Smooth muscle cell (in vitro differentiated cells): ENCODE measurements at regions not wholly inside any gene's neighbourhood (a gene's known extent, or its start where the extent isn't known, plus 50 kb on each side); places are given as distances from the start of the nearest gene placed in this dataset.

Experiments
- DNase-seq: peaks from one replicate; lab custom pipeline; 2025; ENCODE audit not compliant: unreplicated experiment; lab: John Stamatoyannopoulos, UW
- H2AFZ ChIP-seq: fragments of 200-600 bp; sonication (generic); 2 replicates; pipeline ENCODE4 v1.6.0; 2016; ENCODE audit warnings: antibody characterized with exemption, low read depth, mild to moderate bottlenecking
- H3F3A ChIP-seq: fragments of 200-600 bp; sonication (generic); 2 replicates; pipeline ENCODE4 v1.6.0; 2017; ENCODE audit warnings: antibody characterized with exemption, low read depth
- H3K27ac ChIP-seq: fragments of 200-600 bp; sonication (generic); 2 replicates; pipeline ENCODE4 v1.5.1; 2016; ENCODE audit warnings: low read depth, mild to moderate bottlenecking
- H3K27me3 ChIP-seq: fragments of 200-600 bp; sonication (generic); 2 replicates; pipeline ENCODE4 v1.6.1; 2016; ENCODE audit warnings: low read depth, mild to moderate bottlenecking
- H3K36me3 ChIP-seq: fragments of 200-600 bp; sonication (generic); 2 replicates; pipeline ENCODE4 v1.5.1; 2016; ENCODE audit warnings: low read depth
- H3K4me1 ChIP-seq: fragments of 200-600 bp; sonication (generic); 2 replicates; pipeline ENCODE4 v1.5.1; 2016; ENCODE audit warnings: low read depth
- H3K4me2 ChIP-seq: fragments of 200-600 bp; sonication (generic); 2 replicates; pipeline ENCODE4 v1.6.0; 2016; ENCODE audit warnings: mild to moderate bottlenecking
- H3K4me3 ChIP-seq: fragments of 200-600 bp; sonication (generic); 2 replicates; pipeline ENCODE4 v1.5.1; 2016; ENCODE audit warnings: mild to moderate bottlenecking
- H3K79me2 ChIP-seq: fragments of 200-600 bp; sonication (generic); 2 replicates; pipeline ENCODE4 v1.6.0; 2016; ENCODE audit warnings: low read depth, mild to moderate bottlenecking
- H3K9ac ChIP-seq: fragments of 200-600 bp; sonication (generic); 2 replicates; pipeline ENCODE4 v1.6.0; 2016; ENCODE audit warnings: low read depth
- H3K9me3 ChIP-seq: fragments of 200-600 bp; sonication (generic); replicated peaks from 2 replicates; pipeline ENCODE4 v1.5.1; 2016; ENCODE audit warnings: low read depth
- H4K20me1 ChIP-seq: fragments of 200-600 bp; sonication (generic); 2 replicates; pipeline ENCODE4 v1.6.0; 2016; ENCODE audit warnings: low read depth
- WGBS: methylation state at CpG from one replicate; pipeline ENCODE4 v1.1.7; 2016; ENCODE audit warnings: low lambda C conversion rate; 5-methylcytosine and 5-hydroxymethylcytosine counted together
- TF ChIP-seq, protein P1 (sequence below): fragments of 200-600 bp; sonication (generic); IDR thresholded peaks from 2 replicates; pipeline ENCODE4 v1.5.1; 2017; ENCODE audit warnings: borderline replicate concordance, mild to moderate bottlenecking, antibody characterized with exemption; ENCODE audit not compliant: insufficient read depth, poor library complexity, severe bottlenecking

DNA sequence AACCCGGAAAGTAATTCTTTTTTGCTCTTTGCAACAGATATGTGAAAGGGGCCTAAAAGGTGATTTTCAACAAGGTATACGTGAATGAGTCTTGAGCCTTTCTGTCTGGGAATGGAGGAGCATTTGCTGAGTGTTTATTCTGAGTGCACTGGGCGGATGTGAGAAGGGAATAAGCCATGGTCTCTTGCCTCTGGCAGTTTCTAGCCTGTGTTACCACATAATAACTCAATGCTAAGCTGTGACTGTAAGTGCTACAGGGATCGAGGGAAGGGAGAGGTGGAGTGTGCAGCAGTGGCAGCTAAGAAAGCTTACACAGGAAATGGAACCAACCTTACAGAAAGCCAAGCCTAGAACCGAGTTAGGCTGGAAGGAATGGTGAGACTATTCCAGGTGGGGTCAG is 444.3 kb downstream of the SLC4A3 start:
- WGBS, result 71% methylated on average over 5 of the region's 5 CpGs
- Histone ChIP-seq H3K9me3 (no peaks in the 10 kb centered on the region), H3K4me2 (no peak overlapping the region), H3K4me3 (no peak overlapping the region), H3K9ac (no peak overlapping the region), H3K79me2 (no peaks in the 10 kb centered on the region), H3F3A (no peaks in the 10 kb centered on the region), H4K20me1 (no peaks in the 10 kb centered on the region), H3K27me3 (peaks cover 3% of the 10 kb centered on the region), H3K27ac (no peak overlapping the region), H3K36me3 (no peaks in the 10 kb centered on the region), H3K4me1 (peaks cover 4% of the 10 kb centered on the region), H2AFZ (no peak overlapping the region)
- no peak for DNase-seq
- TF ChIP-seq, protein P1, sequence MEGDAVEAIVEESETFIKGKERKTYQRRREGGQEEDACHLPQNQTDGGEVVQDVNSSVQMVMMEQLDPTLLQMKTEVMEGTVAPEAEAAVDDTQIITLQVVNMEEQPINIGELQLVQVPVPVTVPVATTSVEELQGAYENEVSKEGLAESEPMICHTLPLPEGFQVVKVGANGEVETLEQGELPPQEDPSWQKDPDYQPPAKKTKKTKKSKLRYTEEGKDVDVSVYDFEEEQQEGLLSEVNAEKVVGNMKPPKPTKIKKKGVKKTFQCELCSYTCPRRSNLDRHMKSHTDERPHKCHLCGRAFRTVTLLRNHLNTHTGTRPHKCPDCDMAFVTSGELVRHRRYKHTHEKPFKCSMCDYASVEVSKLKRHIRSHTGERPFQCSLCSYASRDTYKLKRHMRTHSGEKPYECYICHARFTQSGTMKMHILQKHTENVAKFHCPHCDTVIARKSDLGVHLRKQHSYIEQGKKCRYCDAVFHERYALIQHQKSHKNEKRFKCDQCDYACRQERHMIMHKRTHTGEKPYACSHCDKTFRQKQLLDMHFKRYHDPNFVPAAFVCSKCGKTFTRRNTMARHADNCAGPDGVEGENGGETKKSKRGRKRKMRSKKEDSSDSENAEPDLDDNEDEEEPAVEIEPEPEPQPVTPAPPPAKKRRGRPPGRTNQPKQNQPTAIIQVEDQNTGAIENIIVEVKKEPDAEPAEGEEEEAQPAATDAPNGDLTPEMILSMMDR, result no peak

DNA sequence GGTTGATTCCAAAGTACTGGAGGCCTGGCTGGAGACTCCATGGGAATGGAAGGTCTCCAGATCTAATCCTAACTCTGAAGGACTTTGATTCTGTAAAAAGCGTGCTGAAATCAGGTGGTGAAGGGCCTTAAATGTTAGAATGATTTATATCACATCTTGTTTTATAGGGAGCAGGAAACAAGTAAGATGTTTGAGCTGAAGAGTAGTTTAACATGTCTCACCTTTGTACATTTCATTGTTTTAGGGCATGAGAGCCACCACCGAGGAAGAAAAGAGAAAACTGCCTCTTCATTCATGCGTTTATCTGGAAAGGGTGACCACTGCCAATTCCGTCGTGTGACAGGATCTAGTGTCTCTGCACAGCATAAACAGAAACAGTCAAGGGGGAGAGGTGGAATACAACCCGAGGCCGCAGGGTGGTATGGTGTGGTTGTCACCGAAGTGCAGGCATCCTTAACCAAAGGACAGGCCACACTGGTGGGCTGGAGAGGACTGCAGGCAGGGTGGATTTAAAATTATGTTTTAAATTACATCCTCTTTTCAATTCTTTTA is 445.3 kb downstream of the SLC4A3 start:
- no peak overlapping the region for H3K27ac ChIP-seq
- H3K4me2 ChIP-seq, result no peak overlapping the region
- H3K27me3 ChIP-seq, result peaks cover 3% of the 10 kb centered on the region
- no peaks in the 10 kb centered on the region for H3K9me3 ChIP-seq
- H3K9ac ChIP-seq, result no peak overlapping the region
- no peaks in the 10 kb centered on the region for H4K20me1 ChIP-seq
- H3K79me2 ChIP-seq, result no peaks in the 10 kb centered on the region
- TF ChIP-seq, protein P1, result no peak
- peaks cover 12% of the 10 kb centered on the region for H3K4me1 ChIP-seq
- no peak for DNase-seq
- WGBS, result 84% methylated on average over 8 of the region's 8 CpGs
- no peaks in the 10 kb centered on the region for H3K36me3 ChIP-seq
- H2AFZ ChIP-seq, result no peak overlapping the region
- H3K4me3 ChIP-seq, result no peak overlapping the region
- no peaks in the 10 kb centered on the region for H3F3A ChIP-seq

DNA sequence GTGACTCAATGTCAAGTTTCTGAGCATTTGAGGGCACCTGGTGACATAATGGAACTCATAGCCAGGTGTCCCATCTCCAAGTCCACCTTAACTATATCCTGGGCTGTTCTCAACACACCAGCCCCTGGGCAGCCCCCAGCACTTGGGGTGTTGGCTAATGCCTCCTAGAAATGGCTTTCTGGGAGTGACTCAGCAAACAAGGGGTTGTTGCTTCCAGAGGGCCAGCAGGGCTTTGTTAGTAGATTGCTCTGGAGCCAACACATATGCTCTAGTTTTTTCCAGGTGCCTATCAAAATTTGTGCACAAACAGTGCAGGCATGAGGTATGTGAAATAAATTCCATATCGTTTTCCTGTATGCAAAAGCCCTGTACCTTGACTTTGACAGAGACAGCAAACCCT is 448.4 kb downstream of the SLC4A3 start:
- Histone ChIP-seq H3K4me3 (no peak overlapping the region), H4K20me1 (no peaks in the 10 kb centered on the region), H3K4me1 (peaks cover 18% of the 10 kb centered on the region), H3K9me3 (no peaks in the 10 kb centered on the region), H2AFZ (no peak overlapping the region), H3K27me3 (peaks cover 3% of the 10 kb centered on the region), H3K27ac (no peak overlapping the region), H3K79me2 (no peaks in the 10 kb centered on the region), H3K4me2 (no peak overlapping the region), H3K9ac (no peak overlapping the region), H3F3A (no peaks in the 10 kb centered on the region), H3K36me3 (no peaks in the 10 kb centered on the region)
- TF ChIP-seq, protein P1, result no peak
- DNase-seq, result no peak
- WGBS, result 83% methylated on average over 1 of the region's 1 CpG

DNA sequence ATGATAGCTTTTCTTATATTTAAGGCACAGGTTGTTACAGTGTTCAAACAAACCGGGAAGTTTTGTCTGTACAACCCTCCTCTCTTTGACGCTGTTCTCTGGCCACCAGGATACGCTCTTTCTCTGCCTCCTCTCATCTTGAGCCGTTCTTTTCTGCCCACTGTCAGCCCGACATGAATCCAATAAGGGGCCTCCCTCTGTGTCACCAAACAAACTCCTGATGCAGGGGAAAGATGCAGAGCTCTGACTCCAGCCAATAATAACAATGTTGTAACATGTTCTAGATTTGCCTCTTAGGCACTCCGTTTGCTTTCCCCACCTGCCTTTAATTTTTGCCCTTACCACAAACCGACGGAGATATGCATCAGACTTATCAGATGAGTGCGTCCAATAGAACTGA is 449.3 kb downstream of the SLC4A3 start:
- Histone ChIP-seq H3K4me2 (peak overlapping the region; percentile 43), H3K4me3 (no peak overlapping the region), H2AFZ (peak overlapping the region; percentile 36), H3K36me3 (no peaks in the 10 kb centered on the region), H4K20me1 (no peaks in the 10 kb centered on the region), H3K27me3 (peaks cover 3% of the 10 kb centered on the region), H3K27ac (peak overlapping the region; percentile 59), H3K9me3 (no peaks in the 10 kb centered on the region), H3K79me2 (no peaks in the 10 kb centered on the region), H3F3A (peaks cover 4% of the 10 kb centered on the region), H3K9ac (no peak overlapping the region), H3K4me1 (peaks cover 23% of the 10 kb centered on the region)
- TF ChIP-seq, protein P1, result no peak
- 50% methylated on average over 9 of the region's 9 CpGs for WGBS
- no peak for DNase-seq
